ENCODE measurements at regions not wholly inside any gene's neighbourhood (a gene's known extent, or its start where the extent isn't known, plus 50 kb on each side); places are given as distances from the start of the nearest gene placed in this dataset.

DNA sequence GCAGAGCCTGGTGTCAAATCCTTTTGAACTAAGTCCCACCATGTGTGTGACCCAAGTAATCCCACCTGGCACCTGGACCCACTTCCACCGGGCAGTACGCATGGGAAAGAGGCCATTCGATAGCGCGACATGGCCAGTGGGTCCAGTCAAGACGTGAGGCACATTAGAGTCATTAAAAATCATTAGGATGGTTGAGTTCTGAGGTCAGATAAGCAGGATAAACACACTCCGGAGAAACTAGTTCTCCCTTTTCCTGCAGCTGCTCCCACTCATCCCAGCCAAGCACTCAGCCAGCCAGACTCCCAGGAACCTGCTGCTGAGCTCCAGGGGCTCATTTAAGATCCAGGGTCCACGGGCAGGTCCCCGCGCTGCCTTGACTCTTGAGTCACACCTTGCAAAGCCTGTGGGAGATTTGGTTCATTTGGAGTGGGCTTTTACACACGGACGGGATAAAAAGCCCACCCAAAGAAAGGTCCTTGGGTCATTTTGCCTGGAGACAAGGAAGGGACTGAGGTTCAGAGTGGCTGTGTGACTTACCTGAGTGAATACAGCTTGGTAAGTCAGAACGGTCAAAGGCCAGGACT, 313.9 kb downstream of the BCL11B start:
- no peaks in the 10 kb centered on the region for H3K9me3 ChIP-seq (ENCODE audit: control insufficient read depth, insufficient read depth, low read depth, low read length)
- CTCF ChIA-PET = no interaction called here
- H3K4me3 ChIP-seq (ENCODE audit: low read depth, low read length) = no peak overlapping the region
- TF ChIP-seq, protein P1, sequence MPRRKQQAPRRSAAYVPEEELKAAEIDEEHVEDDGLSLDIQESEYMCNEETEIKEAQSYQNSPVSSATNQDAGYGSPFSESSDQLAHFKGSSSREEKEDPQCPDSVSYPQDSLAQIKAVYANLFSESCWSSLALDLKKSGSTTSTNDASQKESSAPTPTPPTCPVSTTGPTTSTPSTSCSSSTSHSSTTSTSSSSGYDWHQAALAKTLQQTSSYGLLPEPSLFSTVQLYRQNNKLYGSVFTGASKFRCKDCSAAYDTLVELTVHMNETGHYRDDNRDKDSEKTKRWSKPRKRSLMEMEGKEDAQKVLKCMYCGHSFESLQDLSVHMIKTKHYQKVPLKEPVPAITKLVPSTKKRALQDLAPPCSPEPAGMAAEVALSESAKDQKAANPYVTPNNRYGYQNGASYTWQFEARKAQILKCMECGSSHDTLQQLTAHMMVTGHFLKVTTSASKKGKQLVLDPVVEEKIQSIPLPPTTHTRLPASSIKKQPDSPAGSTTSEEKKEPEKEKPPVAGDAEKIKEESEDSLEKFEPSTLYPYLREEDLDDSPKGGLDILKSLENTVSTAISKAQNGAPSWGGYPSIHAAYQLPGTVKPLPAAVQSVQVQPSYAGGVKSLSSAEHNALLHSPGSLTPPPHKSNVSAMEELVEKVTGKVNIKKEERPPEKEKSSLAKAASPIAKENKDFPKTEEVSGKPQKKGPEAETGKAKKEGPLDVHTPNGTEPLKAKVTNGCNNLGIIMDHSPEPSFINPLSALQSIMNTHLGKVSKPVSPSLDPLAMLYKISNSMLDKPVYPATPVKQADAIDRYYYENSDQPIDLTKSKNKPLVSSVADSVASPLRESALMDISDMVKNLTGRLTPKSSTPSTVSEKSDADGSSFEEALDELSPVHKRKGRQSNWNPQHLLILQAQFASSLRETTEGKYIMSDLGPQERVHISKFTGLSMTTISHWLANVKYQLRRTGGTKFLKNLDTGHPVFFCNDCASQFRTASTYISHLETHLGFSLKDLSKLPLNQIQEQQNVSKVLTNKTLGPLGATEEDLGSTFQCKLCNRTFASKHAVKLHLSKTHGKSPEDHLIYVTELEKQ (tag by site-specific recombination; IDR thresholded peaks at IDR 0.05; ENCODE audit: borderline replicate concordance) = no peak
- TF ChIP-seq SP7 (tag by site-specific recombination; IDR thresholded peaks at IDR 0.05) (no peak), ZNF571 (tag by site-specific recombination; IDR thresholded peaks at IDR 0.05) (no peak), TRIM28 (IDR thresholded peaks at IDR 0.05; ENCODE audit: borderline replicate concordance, low read length) (no peak)
- POLR2A ChIA-PET = no interaction called here
- H3K27ac ChIP-seq (ENCODE audit: extremely low read depth, low read depth, low read length) = no peak overlapping the region
- no peaks in the 10 kb centered on the region for H3K4me1 ChIP-seq (ENCODE audit: control insufficient read depth, insufficient read depth, low read length)
- no peaks in the 10 kb centered on the region for H3K36me3 ChIP-seq (ENCODE audit: control insufficient read depth in 2 of 2, insufficient read depth in 1 of 2, low read length in 2 of 2)

DNA sequence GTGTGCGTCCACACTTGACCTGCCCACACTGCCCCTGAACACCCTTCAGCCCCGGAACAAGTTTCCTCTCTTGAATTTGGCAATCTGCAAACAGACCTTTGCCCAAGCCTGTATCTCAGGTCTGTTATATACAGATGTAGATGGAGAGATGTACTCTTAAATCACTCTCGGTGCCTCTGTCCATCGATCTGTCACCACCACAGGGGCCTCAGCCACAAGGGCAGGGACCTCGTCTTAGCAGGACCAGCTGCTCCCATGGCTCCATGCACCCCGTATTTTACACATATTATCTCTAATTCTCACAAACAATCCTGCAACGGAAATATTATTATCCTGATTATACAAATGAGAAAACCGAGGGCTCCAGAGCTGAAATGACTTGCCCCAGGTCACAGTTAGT, 313.4 kb downstream of the BCL11B start:
- H3K4me1 ChIP-seq (ENCODE audit: control insufficient read depth, insufficient read depth, low read length) = no peaks in the 10 kb centered on the region
- H3K4me3 ChIP-seq (ENCODE audit: low read depth, low read length) = no peak overlapping the region
- no peak overlapping the region for H3K27ac ChIP-seq (ENCODE audit: extremely low read depth, low read depth, low read length)
- CTCF ChIA-PET = no interaction called here
- POLR2A ChIA-PET = no interaction called here
- no peaks in the 10 kb centered on the region for H3K9me3 ChIP-seq (ENCODE audit: control insufficient read depth, insufficient read depth, low read depth, low read length)
- TF ChIP-seq ZNF48 (tag by site-specific recombination; IDR thresholded peaks at IDR 0.05) (no peak), IKZF3 (tag by site-specific recombination; IDR thresholded peaks at IDR 0.05) (no peak), ZNF121 (tag by site-specific recombination; IDR thresholded peaks at IDR 0.05) (no peak), ZNF354C (tag by site-specific recombination; IDR thresholded peaks at IDR 0.05; ENCODE audit: borderline replicate concordance, low read depth) (no peak), REPIN1 (tag by site-specific recombination; IDR thresholded peaks at IDR 0.05; ENCODE audit: low read depth) (no peak)
- TF ChIP-seq, protein P2, sequence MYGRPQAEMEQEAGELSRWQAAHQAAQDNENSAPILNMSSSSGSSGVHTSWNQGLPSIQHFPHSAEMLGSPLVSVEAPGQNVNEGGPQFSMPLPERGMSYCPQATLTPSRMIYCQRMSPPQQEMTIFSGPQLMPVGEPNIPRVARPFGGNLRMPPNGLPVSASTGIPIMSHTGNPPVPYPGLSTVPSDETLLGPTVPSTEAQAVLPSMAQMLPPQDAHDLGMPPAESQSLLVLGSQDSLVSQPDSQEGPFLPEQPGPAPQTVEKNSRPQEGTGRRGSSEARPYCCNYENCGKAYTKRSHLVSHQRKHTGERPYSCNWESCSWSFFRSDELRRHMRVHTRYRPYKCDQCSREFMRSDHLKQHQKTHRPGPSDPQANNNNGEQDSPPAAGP (tag by site-specific recombination; IDR thresholded peaks at IDR 0.05) = no peak
- H3K36me3 ChIP-seq (ENCODE audit: control insufficient read depth in 2 of 2, insufficient read depth in 1 of 2, low read length in 2 of 2) = no peaks in the 10 kb centered on the region

DNA sequence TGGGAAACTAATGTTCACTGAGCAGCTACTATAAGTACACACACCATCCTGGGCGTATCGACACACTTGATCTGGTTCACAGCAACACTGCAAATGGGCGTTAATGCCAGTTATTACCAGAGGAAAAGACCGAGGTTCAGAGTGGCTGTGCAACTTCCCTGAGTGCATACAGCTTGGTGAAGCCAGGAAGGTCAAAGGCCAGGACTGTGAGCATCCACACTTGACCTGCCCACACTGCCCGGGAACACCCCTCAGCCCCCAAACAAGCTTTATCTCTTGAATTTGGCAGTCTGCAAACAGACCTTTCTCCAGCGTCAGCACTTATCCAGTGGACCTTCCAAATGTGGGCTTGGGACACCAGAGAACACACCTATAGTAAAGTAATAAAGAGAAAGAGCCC, 312.6 kb downstream of the BCL11B start:
- Histone ChIP-seq H3K9me3 (ENCODE audit: control insufficient read depth, insufficient read depth, low read depth, low read length) (no peaks in the 10 kb centered on the region), H3K27ac (ENCODE audit: extremely low read depth, low read depth, low read length) (no peak overlapping the region), H3K36me3 (ENCODE audit: control insufficient read depth in 2 of 2, insufficient read depth in 1 of 2, low read length in 2 of 2) (no peaks in the 10 kb centered on the region), H3K4me3 (ENCODE audit: low read depth, low read length) (no peak overlapping the region), H3K4me1 (ENCODE audit: control insufficient read depth, insufficient read depth, low read length) (no peaks in the 10 kb centered on the region)
- TF ChIP-seq HOXA7 (CRISPR knock-in tag; IDR thresholded peaks at IDR 0.05; ENCODE audit: borderline replicate concordance) (no peak), ZNF626 (tag by site-specific recombination; IDR thresholded peaks at IDR 0.05) (no peak)
- POLR2A ChIA-PET = no interaction called here
- CTCF ChIA-PET = no interaction called here

DNA sequence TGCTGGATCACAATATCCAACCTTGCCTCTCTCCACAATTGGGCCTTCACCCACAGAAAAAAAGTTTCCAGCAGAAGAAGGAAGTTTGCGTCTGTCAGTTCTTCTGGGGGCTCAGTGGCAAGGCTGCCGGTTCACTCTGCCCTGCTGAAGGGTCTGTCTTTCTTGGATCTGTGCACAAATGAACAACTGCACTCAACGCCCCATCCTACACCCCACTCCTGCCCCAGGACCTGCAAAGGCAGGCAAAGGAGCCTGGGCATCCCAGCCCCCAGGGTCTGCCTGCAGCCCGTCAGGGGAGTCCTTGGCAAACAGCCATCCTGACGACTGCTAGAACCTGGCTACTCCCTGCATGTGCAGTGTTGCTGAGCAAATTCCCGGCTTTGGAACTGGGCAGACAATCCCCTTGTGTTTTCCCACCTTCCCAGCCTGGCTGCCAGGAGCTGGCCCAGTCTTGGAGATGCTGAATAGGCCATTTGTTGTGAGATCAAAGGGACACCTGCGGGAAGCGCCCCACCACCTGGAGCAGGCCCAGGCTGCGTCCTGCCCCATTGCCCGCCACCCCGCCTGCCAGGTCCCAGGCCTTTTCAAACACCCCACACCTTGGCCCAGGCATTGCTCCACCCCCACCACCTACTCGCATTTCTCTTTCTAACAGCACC, 311.9 kb downstream of the BCL11B start:
- H3K4me3 ChIP-seq (ENCODE audit: low read depth, low read length) = no peak overlapping the region
- H3K9me3 ChIP-seq (ENCODE audit: control insufficient read depth, insufficient read depth, low read depth, low read length) = no peaks in the 10 kb centered on the region
- CTCF ChIA-PET = no interaction called here
- H3K27ac ChIP-seq (ENCODE audit: extremely low read depth, low read depth, low read length) = no peak overlapping the region
- no peaks in the 10 kb centered on the region for H3K4me1 ChIP-seq (ENCODE audit: control insufficient read depth, insufficient read depth, low read length)
- POLR2A ChIA-PET = no interaction called here
- H3K36me3 ChIP-seq (ENCODE audit: control insufficient read depth in 2 of 2, insufficient read depth in 1 of 2, low read length in 2 of 2) = no peaks in the 10 kb centered on the region
- TF ChIP-seq ZBTB20 (tag by site-specific recombination; IDR thresholded peaks at IDR 0.05) (no peak), ZEB2 (tag by site-specific recombination; IDR thresholded peaks at IDR 0.05) (no peak), ZNF843 (tag by site-specific recombination; IDR thresholded peaks at IDR 0.05) (no peak), TCF7L2 (IDR thresholded peaks at IDR 0.05; ENCODE audit: borderline replicate concordance, low read depth, low read length) (no peak), MEIS1 (CRISPR knock-in tag; IDR thresholded peaks at IDR 0.05; ENCODE audit: borderline replicate concordance) (no peak), SCRT1 (tag by site-specific recombination; IDR thresholded peaks at IDR 0.05; ENCODE audit: borderline replicate concordance) (no peak)
- TF ChIP-seq, protein P3, sequence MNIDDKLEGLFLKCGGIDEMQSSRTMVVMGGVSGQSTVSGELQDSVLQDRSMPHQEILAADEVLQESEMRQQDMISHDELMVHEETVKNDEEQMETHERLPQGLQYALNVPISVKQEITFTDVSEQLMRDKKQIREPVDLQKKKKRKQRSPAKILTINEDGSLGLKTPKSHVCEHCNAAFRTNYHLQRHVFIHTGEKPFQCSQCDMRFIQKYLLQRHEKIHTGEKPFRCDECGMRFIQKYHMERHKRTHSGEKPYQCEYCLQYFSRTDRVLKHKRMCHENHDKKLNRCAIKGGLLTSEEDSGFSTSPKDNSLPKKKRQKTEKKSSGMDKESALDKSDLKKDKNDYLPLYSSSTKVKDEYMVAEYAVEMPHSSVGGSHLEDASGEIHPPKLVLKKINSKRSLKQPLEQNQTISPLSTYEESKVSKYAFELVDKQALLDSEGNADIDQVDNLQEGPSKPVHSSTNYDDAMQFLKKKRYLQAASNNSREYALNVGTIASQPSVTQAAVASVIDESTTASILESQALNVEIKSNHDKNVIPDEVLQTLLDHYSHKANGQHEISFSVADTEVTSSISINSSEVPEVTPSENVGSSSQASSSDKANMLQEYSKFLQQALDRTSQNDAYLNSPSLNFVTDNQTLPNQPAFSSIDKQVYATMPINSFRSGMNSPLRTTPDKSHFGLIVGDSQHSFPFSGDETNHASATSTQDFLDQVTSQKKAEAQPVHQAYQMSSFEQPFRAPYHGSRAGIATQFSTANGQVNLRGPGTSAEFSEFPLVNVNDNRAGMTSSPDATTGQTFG (tag by site-specific recombination; IDR thresholded peaks at IDR 0.05; ENCODE audit: borderline replicate concordance) = no peak
- TF ChIP-seq, protein P4, sequence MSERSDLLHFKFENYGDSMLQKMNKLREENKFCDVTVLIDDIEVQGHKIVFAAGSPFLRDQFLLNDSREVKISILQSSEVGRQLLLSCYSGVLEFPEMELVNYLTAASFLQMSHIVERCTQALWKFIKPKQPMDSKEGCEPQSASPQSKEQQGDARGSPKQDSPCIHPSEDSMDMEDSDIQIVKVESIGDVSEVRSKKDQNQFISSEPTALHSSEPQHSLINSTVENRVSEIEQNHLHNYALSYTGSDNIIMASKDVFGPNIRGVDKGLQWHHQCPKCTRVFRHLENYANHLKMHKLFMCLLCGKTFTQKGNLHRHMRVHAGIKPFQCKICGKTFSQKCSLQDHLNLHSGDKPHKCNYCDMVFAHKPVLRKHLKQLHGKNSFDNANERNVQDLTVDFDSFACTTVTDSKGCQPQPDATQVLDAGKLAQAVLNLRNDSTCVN (tag by site-specific recombination; optimal IDR thresholded peaks at IDR 0.05) = no peak
